NAMALWA (cell line): ENCODE measurements at regions not wholly inside any gene's neighbourhood (a gene's known extent, or its start where the extent isn't known, plus 50 kb on each side); places are given as distances from the start of the nearest gene placed in this dataset.

Experiments
- DNase-seq: peaks from one replicate; pipeline ENCODE4 v3.0.0-alpha.2; 2015; ENCODE audit warnings: low spot score

DNA sequence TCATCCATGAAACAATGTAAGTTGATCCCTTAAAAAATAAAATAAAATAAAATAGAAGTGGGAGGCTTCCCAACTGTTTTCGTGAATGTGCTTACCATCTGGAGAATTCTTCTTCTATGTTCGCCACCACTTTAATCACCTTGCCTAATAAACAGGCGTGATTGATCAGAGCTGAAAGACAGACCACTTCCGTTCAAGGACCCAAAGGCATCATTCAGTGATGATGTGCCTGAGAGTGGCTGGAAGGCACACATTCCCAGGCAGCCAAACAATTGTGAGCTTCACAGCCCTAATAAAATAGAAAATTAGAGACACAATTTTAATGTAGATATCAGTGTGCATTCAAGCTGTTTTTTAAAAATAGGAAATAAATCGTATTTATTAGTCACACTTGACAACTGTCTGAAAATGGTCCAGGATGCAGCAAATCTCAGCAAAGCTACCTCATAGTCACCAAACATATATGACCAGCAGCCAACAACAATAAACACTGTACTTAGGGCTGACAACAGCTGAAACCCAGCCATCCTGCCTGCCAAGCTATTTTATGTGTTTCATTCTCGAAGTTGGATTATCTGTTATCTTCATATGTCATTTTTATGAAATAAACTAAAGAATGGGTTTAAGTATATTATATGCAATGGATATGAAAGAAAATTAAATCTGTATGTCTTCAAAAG, 163.2 kb upstream of the FAM9B start:
- no peak for DNase-seq

DNA sequence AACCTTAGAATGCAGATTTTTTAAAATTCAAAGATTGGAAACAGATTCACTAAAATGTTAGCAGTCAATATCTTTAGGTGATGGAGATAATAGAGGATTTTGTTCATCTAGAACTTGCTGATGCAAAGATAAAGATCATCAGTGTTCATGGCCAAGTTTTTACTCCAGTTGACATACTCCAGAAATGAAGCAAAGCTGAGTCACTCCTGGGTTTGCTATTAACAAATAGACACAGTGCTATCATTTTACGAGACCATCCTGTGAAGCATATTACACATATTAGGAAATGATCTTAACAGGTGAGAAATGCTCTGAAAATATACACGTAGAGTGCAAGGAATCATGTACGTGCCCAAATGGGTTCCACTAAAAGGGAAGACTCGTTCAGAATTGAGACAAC, 170.6 kb upstream of the FAM9B start:
- DNase-seq, result no peak

DNA sequence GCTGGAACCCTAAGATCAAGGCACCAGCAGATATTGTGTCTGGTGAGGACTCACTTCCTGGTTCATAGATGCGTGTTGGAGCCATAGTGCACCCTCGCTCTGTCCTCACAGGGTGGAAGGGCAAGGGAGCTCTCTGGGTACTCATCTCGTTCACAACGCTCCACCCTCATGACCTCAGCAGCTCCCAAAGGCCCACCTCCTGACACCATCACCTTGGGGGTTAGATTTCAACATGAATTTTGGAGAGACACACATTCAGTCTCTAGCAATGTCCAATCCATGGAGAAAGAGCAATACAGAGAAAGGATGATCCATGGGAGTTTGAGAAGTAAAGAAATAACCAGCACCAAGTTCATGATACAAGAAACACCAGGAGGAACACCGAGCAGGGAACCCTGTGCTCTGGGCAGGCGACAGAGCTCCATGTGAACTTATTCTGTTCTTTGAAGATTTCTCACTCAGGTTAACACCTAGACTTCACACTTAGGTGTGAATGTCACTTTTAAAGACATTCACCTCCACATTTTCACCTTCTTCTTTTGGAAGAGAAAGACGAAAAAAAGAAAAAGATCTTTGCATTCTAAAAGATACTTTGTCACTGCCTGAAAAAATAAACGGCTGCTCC, 171.8 kb upstream of the FAM9B start:
- DNase-seq, result no peak

DNA sequence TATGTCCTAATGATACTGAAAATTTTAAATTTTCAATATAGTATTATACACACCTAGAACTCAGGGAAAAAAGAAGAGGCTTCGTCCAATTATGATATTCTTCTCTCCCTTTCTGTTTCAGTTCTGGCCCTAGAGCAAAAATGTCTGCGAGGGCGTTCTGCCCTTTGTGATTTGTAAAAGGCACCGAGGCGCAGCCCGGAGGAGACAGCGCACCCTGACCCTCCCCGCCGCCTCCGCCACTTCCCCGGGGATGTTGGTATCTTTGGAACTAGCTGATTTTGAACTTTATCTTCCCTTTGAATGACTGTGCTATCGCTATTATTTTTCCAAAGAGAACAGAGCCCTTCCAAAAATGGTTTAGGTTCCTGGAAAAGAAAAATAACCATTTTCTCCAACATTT, 173.2 kb upstream of the FAM9B start:
- DNase-seq, result no peak

DNA sequence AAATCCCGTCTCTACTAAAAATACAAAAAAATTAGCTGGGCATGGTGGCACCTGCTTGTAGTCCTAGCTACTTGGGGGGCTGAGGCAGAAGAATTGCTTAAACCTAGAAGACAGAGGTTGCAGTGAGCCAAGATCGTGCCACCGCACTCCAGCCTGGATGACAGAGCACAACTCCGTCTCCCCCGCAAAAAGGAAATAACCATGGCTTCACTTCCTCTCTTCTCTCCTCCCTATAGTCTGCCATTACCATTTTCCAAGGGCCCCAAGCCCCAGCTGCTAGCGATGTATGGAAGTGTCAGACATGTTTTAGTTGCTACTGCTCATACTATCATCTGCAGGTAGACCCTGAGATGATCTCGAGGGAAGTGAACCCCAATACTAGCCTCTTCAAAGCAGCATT, 177.3 kb upstream of the FAM9B start:
- DNase-seq, result no peak

DNA sequence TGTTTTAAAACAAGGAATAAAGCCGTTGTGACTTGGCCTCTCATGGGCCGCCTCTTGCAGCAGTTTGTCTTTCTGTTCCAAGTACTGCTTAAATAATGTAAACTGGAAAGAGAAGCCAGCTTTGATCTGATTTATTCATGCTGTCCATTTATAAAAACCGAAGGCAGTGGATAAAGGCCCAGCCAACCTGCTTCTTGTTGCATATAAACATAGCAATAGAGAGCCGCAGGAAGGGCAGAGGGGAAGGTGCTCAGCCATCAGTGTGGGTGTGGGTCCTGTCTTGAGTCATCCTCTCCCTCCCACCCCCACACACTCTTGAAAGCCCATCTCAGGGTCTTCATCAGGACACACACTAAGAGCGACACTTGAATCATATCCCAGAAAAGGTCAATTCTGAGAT, 187.9 kb upstream of the FAM9B start:
- DNase-seq, result no peak

DNA sequence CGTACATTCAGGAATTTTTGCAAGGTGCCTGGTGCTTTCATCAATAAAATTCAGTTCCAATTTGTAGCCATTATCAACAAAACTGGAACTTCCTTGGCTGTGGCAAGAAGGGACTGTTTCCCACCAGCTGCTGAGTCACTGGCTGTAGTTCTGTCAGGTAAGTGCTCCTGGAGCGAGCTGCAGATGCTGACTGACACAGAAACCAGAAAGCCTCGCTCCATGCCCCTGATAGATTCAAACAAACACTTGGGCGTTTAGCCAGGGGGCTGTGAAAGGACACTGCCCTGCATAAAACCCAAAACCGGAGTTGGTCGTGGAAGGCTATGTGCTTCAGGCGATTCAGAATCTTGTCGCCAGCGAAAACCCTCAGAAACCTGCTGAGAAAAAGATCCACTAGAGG, 188.4 kb upstream of the FAM9B start:
- no peak for DNase-seq

DNA sequence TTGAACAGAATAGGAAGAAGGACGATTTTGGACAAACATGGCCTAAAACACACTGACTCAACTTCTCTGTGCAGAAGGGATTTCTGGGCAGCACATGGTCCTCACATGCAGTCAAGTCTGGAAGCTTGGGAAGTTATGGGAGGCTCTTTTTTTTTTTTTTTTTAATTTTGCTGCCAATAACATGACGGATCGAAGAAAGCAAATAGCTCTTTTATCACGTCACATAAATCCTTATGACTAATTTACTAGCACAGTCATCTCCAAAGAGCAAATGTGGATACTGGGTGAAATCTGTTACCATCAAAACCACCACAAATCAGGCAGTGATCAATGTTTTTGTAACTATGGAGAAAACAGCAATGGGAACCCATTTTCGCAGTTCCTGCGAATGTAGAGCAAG, 193.3 kb upstream of the FAM9B start:
- no peak for DNase-seq

DNA sequence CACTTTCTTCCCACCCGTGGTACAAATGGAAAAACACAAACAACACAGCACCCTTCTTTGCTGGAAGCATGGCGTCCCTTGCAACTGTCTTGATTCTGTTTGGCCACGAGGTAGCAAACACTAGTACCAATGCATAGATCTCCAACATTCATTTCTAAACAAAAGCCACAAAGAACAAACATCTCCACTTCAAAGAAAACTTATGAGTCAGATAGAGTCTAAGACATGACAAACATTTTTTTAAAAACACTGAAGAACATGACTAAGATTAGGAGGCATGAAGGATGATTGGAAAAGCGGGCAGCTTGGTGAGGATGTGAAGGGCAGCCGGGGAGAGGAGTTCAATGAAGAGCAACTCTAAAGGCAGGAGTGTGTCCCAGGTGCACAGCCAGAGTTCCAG, 197.6 kb upstream of the FAM9B start:
- DNase-seq, result no peak

DNA sequence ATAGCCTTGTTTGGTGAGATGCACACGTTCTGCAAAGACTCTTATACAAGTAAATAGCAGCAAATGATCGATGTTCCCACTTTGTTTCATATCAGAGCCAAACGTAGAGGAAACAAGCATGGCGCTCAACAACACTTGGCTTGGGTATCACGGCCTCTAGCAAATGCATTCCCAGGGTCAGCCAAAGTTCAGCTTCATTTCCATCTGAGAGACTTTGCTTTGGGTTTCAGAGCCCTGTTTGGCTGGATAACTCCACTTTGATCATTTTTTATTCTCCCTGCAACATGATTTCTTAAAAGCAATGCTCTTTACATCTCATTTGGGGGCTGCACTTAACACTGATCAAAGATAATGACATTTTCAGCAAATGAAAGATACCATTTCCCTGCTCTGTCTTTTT, 199.2 kb upstream of the FAM9B start:
- no peak for DNase-seq

DNA sequence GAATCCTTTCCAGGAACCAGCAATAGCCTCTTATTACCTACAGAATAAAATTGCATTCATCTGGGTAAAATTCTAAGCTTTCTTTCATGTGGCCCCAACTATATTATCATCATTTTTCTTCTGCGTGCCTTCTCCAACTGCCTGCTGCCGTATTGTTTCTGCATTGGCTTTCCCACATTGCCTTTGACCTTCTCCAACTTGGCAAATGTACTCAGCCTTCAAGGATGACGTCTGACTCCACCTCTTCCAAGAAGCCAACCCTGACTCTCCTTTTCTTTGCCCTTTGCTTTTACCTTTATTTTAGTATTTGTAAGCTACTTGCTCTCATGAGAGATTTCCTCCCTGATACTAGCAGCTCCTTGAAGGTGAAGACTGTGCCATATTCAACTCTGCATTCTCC, 200.4 kb upstream of the FAM9B start:
- no peak for DNase-seq

DNA sequence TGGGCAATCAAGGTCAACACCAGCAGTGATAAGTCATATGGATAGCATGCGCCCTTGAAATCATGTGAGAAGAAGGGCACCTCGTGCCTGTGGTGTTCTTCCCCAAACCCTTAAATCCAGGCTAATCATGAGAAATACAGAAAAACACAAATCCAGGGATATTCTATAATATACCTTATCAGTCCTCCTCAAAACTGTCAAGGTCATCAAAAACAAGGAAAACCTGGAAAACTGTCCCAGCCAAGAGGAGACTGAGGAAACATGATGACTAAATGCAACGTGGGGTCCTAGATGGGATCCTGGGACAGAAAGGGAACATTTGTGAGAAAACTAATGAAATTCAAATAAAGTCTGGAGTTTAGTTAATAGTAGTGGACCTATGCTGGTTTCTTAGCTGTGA, 201.8 kb upstream of the FAM9B start:
- no peak for DNase-seq

DNA sequence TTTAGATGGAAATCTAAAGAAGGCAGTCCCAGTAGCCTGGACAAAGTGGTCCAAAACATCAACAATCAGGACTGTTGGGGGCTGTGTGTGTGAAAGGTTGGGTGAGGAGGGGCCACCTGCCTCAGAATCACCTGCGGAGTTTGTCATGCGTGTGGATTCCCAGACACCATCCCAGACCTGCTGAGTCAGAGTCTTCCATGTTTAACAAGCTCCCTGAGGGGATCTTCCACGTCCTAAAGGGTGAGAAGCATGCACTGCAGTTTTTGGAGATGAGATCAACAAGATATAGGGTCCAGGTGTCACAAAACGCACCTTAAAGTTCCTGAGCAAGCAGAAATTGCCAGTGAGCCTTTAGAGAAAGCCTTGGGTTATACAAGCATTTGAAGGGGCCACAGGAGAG, 207.0 kb upstream of the FAM9B start:
- DNase-seq, result no peak

DNA sequence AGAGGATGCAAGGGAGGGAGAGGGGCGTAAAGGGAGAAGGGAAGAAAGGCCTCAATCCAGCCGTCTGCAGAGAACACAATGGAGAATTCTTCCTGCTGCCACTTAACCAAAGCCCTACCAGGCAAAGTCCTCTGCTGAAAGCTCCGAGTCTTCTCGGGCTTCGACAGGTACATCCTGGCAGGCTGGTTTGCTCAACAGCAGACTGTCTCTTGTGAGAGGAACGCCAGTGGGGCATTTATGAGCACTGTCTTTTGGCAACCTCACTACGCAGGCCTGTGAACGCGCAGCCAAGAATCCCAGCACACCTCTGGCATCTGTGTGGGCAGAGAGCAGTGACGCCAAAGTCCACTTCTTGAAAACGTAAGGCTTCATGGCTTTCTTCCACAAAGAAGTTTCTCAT, 207.5 kb upstream of the FAM9B start:
- no peak for DNase-seq

DNA sequence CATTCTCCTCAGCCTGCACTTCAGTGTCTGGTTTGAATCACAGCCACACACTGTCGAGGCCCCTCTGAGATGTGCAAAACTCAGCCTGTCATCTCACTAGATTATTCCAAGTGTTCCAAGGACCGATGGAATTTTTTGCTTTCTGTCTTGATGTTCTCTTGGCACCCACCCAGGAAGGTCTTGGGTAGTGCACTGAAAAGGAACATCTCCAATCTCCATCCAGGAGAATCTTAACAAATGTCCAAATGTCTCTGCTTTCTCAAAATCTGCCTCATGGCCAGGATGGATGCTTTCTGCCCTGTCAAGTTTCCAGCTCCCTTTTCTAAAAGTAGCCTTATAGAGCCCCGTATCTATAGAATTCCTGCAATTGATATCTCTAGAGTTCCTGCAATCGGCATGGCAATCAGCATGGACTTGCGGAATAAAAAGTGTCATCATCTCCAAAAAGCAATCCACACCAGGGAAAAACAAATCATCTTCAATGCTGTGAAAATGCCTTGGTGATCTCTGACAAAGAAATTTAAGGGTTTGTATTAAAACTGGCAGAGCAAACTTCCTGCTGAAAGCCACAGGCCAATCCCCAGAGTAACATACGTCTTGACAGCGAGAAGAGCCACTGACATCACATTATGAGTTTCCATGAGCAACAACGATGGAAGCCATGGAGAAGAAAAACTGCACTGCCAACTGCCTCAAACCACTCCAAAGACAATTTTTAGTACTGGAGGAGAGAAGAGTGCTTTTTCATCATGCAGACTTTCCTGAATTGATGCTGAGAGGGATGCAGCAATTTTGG, 215.3 kb upstream of the FAM9B start:
- no peak for DNase-seq

DNA sequence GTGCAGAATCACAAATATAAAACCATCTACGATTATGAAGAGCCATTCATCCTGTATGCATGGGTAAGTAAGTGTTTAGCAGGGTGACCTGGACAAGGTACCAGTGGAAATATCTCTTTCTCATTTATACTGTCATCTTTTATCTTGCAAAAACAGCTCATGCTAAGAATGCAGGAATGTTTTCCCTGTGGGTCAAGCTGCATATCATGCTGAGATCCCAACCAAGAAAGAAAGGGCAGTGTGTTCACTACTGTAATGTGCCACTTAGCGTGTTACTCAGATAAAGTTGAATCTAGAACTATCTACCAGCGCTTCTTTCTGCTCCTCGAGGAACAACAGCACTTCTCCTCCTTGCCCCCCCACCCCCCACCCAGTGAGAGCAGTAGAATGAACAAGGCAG, 212.7 kb upstream of the TBL1X start:
- DNase-seq, result no peak

DNA sequence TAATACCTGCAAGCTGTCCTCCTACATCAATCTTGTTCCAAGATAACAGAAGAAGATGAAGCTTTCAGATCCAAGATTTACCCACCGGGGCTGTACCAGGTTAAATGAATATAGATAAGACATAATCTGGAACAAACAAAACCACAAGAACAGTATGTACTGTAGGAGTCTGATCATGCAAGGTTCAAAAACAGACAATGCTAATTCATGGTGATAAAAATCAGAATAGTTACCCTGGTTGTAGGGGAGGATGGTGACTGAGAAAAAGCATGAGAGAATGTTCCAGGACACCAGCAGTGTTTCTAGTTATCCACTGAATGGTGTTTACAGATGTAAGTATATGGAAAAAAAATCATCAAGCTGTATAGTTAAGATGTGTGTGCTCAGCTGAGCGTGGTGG, 211.6 kb upstream of the TBL1X start:
- no peak for DNase-seq

DNA sequence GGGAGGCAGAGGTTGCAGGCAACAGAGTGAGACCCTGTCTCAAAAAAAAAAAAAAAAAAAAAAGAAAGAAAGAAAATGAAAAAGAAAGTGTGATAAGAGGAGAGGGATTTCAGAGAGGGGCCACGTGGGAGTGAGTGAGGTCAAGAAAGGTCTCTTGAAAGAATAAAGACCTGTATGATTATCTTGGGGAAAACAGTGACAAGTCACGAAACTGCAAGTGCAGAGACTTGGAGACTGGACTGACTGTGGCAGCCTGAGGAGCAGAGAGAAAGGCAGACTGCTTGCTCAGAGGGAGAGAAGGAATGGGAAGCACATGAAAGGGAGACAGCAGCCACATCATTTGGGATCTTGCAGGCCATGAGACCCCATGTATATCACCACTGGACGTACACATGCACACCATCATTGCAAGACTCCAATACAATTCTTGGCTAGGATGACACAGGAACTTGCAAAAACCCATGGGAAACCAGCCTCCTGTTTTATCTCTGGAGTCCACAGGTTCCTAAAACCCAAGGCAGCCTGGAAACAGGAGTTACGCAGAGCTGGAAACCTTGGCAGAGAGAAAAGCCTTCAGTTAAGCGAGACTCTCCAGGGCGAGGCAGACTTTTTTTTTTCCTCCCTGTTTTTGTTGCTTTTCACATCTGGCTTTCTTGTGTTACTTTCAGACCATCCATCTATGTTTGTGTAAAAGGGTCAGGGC, 207.0 kb upstream of the TBL1X start:
- DNase-seq, result no peak

DNA sequence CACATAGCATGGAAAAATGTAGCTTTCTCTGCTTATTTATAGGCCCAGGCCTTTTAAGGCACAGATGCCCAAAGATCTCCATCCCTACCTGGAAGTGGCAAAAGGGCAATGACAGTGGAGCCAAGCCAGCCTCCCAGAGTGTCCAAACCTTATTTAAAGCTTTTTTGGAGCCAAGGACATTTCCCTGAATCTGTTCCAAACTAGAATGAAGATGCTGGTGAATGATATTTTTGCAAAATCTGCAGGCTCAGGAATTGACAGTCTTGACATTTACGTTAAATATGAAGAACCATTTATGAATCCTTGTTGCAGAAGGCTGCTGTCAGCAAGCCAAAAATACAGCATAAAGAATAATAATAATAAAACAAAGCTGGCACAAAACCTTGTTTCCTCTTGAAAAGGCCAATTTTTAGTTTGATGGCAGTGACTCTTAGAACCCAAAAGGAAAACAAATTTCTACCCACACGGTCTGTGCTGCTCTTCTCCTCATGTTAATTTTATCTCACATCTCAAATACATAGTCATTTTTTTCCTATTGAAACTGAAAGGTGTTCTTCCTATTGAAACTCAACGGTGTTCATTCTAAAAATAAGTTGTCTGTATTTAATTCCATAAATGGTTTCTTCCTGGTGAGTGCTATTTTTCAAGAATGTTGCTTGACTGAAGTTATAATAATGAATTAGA, 206.3 kb upstream of the TBL1X start:
- no peak for DNase-seq

DNA sequence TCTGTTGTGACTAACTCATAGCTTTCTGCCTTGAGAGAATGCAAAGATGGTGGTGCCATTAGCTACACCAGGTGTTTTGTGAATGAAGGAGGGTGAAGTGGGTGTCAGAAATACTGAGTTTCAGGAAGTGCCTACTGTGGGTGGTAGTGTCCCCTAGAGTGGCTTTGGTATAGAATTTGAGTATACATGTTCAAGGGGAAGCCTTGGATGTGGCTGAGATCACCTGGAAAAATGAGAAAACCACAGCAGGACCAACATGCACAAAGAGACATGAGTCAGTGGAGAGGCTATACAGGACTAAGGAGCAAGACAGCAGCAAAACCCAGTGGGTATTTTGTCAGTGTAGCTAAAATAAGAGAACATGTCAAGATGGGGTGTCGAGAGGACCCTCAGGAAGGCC, 204.3 kb upstream of the TBL1X start:
- DNase-seq, result no peak

DNA sequence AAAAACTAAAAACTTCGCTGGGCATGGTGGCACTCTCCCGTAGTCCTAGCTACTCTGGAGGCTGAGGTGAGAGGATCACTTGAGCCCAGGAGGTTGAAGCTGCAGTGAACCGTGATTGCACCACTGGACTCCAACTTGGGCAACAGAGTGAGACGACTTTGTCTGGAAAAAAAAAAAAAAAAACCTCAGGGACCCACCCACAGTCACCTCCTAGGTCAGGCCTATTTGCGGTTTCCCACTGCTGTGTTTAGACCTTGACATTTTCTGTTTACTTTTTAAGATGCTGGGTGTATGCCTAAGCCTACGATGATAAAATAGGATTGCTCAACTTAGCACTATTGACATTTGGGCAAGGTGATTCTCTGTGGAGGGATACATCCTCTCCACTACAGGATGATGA, 197.4 kb upstream of the TBL1X start:
- no peak for DNase-seq

DNA sequence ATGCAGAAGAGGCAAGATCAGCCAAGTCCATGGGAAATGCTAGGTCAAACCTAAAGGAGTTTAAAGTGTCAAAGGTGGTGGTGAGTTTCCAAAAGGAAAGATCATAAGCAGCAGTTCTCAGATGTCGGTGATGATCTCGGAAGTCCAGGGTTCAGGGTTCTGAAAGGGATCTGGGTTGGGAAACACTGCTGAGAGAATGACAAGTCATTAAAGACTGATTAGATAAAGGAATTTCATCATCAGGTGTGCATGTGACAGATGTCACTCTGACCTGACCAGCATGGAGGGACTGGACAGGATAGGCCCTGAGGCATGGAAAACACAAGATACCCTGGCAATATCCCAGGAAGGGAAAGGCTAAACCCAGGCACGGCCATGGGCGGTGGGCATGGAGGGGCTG, 195.7 kb upstream of the TBL1X start:
- DNase-seq, result no peak
